Smooth muscle cell (in vitro differentiated cells): ENCODE measurements at regions not wholly inside any gene's neighbourhood (a gene's known extent, or its start where the extent isn't known, plus 50 kb on each side); places are given as distances from the start of the nearest gene placed in this dataset.

ENCODE experiments used
- DNase-seq: peaks from one replicate; lab custom pipeline; 2025; ENCODE audit not compliant: unreplicated experiment; lab: John Stamatoyannopoulos, UW
- H2AFZ ChIP-seq: fragments of 200-600 bp; sonication (generic); 2 replicates; pipeline ENCODE4 v1.6.0; 2016; ENCODE audit warnings: antibody characterized with exemption, low read depth, mild to moderate bottlenecking
- H3F3A ChIP-seq: fragments of 200-600 bp; sonication (generic); 2 replicates; pipeline ENCODE4 v1.6.0; 2017; ENCODE audit warnings: antibody characterized with exemption, low read depth
- H3K27ac ChIP-seq: fragments of 200-600 bp; sonication (generic); 2 replicates; pipeline ENCODE4 v1.5.1; 2016; ENCODE audit warnings: low read depth, mild to moderate bottlenecking
- H3K27me3 ChIP-seq: fragments of 200-600 bp; sonication (generic); 2 replicates; pipeline ENCODE4 v1.6.1; 2016; ENCODE audit warnings: low read depth, mild to moderate bottlenecking
- H3K36me3 ChIP-seq: fragments of 200-600 bp; sonication (generic); 2 replicates; pipeline ENCODE4 v1.5.1; 2016; ENCODE audit warnings: low read depth
- H3K4me1 ChIP-seq: fragments of 200-600 bp; sonication (generic); 2 replicates; pipeline ENCODE4 v1.5.1; 2016; ENCODE audit warnings: low read depth
- H3K4me2 ChIP-seq: fragments of 200-600 bp; sonication (generic); 2 replicates; pipeline ENCODE4 v1.6.0; 2016; ENCODE audit warnings: mild to moderate bottlenecking
- H3K4me3 ChIP-seq: fragments of 200-600 bp; sonication (generic); 2 replicates; pipeline ENCODE4 v1.5.1; 2016; ENCODE audit warnings: mild to moderate bottlenecking
- H3K79me2 ChIP-seq: fragments of 200-600 bp; sonication (generic); 2 replicates; pipeline ENCODE4 v1.6.0; 2016; ENCODE audit warnings: low read depth, mild to moderate bottlenecking
- H3K9ac ChIP-seq: fragments of 200-600 bp; sonication (generic); 2 replicates; pipeline ENCODE4 v1.6.0; 2016; ENCODE audit warnings: low read depth
- H3K9me3 ChIP-seq: fragments of 200-600 bp; sonication (generic); replicated peaks from 2 replicates; pipeline ENCODE4 v1.5.1; 2016; ENCODE audit warnings: low read depth
- H4K20me1 ChIP-seq: fragments of 200-600 bp; sonication (generic); 2 replicates; pipeline ENCODE4 v1.6.0; 2016; ENCODE audit warnings: low read depth
- CTCF ChIP-seq: fragments of 200-600 bp; sonication (generic); IDR thresholded peaks from 2 replicates; pipeline ENCODE4 v1.5.1; 2017; ENCODE audit warnings: borderline replicate concordance, mild to moderate bottlenecking, antibody characterized with exemption; ENCODE audit not compliant: insufficient read depth, poor library complexity, severe bottlenecking
- WGBS: methylation state at CpG from one replicate; pipeline ENCODE4 v1.1.7; 2016; ENCODE audit warnings: low lambda C conversion rate; 5-methylcytosine and 5-hydroxymethylcytosine counted together

- 96% methylated on average over 1 of the region's 1 CpG for WGBS
- H3K4me1 ChIP-seq: no peaks in the 10 kb centered on the region
- no peak for DNase-seq
- no peak overlapping the region for H3K4me3 ChIP-seq
- H3K9me3 ChIP-seq: no peaks in the 10 kb centered on the region
- H3K27ac ChIP-seq: no peak overlapping the region
- no peaks in the 10 kb centered on the region for H3F3A ChIP-seq
- H3K79me2 ChIP-seq: no peaks in the 10 kb centered on the region
- H3K27me3 ChIP-seq: no peaks in the 10 kb centered on the region
- H2AFZ ChIP-seq: no peak overlapping the region
- H4K20me1 ChIP-seq: no peaks in the 10 kb centered on the region
- H3K36me3 ChIP-seq: no peaks in the 10 kb centered on the region
- TF ChIP-seq CTCF: no peak
- H3K9ac ChIP-seq: no peak overlapping the region
- no peak overlapping the region for H3K4me2 ChIP-seq
These were observed 1423.7 kb upstream of the PCDH20 start for GRCh38 chr13:62839338-62839737.

DNA sequence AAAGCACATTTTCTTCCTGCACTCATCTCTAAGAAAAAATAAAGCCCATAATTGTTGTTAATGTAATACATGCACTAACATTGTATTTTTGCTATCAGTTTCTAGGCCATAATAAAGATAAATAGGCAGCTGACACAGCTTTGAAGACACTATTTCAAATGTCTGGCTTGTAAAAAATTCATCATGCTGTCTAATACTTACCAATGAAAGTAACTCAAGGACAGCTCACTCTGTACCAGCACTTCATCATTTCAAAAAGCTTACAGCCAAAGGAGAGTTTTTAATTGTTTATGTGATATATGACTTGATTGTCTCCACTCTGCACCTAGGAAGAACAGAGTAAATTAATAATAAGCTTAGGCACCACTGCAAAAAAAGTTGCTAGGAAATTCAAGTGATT is 1423.3 kb upstream of the PCDH20 start:
- H3K36me3 ChIP-seq: no peaks in the 10 kb centered on the region
- TF ChIP-seq CTCF: no peak
- no peak overlapping the region for H3K27ac ChIP-seq
- H3F3A ChIP-seq: no peaks in the 10 kb centered on the region
- no peaks in the 10 kb centered on the region for H3K79me2 ChIP-seq
- H4K20me1 ChIP-seq: no peaks in the 10 kb centered on the region
- H3K4me3 ChIP-seq: no peak overlapping the region
- DNase-seq: no peak
- no peaks in the 10 kb centered on the region for H3K9me3 ChIP-seq
- H3K4me1 ChIP-seq: no peaks in the 10 kb centered on the region
- H3K9ac ChIP-seq: no peak overlapping the region
- no peaks in the 10 kb centered on the region for H3K27me3 ChIP-seq
- H3K4me2 ChIP-seq: no peak overlapping the region
- no peak overlapping the region for H2AFZ ChIP-seq

DNA sequence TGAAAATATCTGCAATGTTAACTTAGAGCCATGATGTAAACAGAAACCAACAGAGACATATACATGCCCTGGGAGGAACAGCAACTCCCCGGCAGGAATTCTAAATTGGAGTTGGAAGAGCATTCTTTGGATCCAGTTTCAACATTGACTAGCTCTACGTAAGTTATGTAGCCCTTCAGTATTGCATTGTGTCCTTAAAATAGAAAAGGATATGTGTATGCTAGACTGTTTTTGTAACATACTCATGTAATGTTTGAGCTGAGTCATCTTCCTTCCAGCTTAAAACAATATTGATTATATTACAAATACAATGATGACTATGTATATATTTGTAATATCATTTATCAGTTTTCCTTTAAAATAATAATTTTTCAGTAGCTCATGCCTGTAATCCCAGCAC is 1422.2 kb upstream of the PCDH20 start:
- no peak for TF ChIP-seq CTCF
- 84% methylated on average over 2 of the region's 2 CpGs for WGBS

GRCh38 chr13:62829486-62829885 is 1413.8 kb upstream of the PCDH20 start:
- WGBS: 88% methylated on average over 2 of the region's 2 CpGs
- H3K9me3 ChIP-seq: no peaks in the 10 kb centered on the region
- H3K27ac ChIP-seq: no peak overlapping the region
- no peak overlapping the region for H3K4me2 ChIP-seq
- no peaks in the 10 kb centered on the region for H3K36me3 ChIP-seq
- H3F3A ChIP-seq: no peaks in the 10 kb centered on the region
- H3K4me3 ChIP-seq: no peak overlapping the region
- H4K20me1 ChIP-seq: no peaks in the 10 kb centered on the region
- H2AFZ ChIP-seq: no peak overlapping the region
- TF ChIP-seq CTCF: no peak
- no peak overlapping the region for H3K9ac ChIP-seq
- H3K4me1 ChIP-seq: no peaks in the 10 kb centered on the region
- H3K27me3 ChIP-seq: no peaks in the 10 kb centered on the region
- no peak for DNase-seq
- no peaks in the 10 kb centered on the region for H3K79me2 ChIP-seq

More for the DNA sequence above, 1422.2 kb upstream of the PCDH20 start:
- Histone ChIP-seq H3K9ac (no peak overlapping the region), H3K9me3 (no peaks in the 10 kb centered on the region), H3K4me2 (no peak overlapping the region), H2AFZ (no peak overlapping the region), H4K20me1 (no peaks in the 10 kb centered on the region), H3K79me2 (no peaks in the 10 kb centered on the region), H3K27me3 (no peaks in the 10 kb centered on the region), H3K4me1 (no peaks in the 10 kb centered on the region), H3K4me3 (no peak overlapping the region), H3K27ac (no peak overlapping the region), H3F3A (no peaks in the 10 kb centered on the region), H3K36me3 (no peaks in the 10 kb centered on the region)
- DNase-seq: no peak
